ENCODE measurements at regions not wholly inside any gene's neighbourhood (a gene's known extent, or its start where the extent isn't known, plus 50 kb on each side); places are given as distances from the start of the nearest gene placed in this dataset.

DNA sequence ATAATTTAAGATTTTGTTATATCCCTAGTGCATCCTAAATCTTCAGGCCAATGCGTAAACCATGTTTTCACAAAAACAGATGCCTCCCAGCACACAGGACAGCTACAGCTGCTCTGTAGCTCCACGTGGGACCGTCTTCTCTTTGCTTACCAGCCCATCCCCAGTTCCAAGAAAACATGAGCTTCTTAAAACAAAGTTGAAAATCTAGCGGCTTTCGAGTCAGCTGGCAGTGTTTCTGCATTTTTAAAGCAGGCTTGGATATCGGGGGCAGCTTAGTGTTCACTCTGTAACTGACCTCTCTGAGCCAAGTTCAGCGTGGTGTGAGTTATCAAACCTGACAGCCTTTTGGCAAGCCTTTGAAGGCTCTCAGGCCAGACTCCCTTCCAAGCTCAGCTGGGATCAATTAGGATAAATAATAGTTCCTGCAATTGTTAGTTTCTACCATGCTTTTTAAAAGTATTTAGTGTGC, 881.5 kb downstream of the LTN1 start:
- Histone ChIP-seq H3K27me3 (ENCODE audit: control insufficient read depth, low read length) (no peaks in the 10 kb centered on the region), H3K4me2 (ENCODE audit: low read length) (no peak overlapping the region), H3K9me3 (ENCODE audit: control insufficient read depth, insufficient read depth, low read length) (no peaks in the 10 kb centered on the region; the same call in 1 of the 2 replicates), H3K79me2 (ENCODE audit: control insufficient read depth, low read length) (no peaks in the 10 kb centered on the region), H3K27ac (ENCODE audit: low read depth, low read length) (no peak overlapping the region), H3F3A (ENCODE audit: control insufficient read depth, insufficient read depth) (no peaks in the 10 kb centered on the region), H3K9me2 (replicated peaks; ENCODE audit: control insufficient read depth, low read length) (no peaks in the 10 kb centered on the region), H3K36me3 (ENCODE audit: control insufficient read depth, low read length) (no peaks in the 10 kb centered on the region), H3K4me3 (ENCODE audit: low read length) (no peak overlapping the region), H4K20me1 (ENCODE audit: control insufficient read depth, insufficient read depth, low read depth, low read length) (no peaks in the 10 kb centered on the region), H3K4me1 (ENCODE audit: control insufficient read depth, low read length) (no peaks in the 10 kb centered on the region)
- TF ChIP-seq CTCF (IDR thresholded peaks at IDR 0.05; ENCODE audit: low read depth, low read length, poor library complexity, severe bottlenecking) (no peak), EZH2phosphoT487 (IDR thresholded peaks at IDR 0.05; ENCODE audit: borderline replicate concordance, low read length) (no peak)

- no peaks in the 10 kb centered on the region for H3K27me3 ChIP-seq (ENCODE audit: control insufficient read depth, low read length)
- no peaks in the 10 kb centered on the region for H3F3A ChIP-seq (ENCODE audit: control insufficient read depth, insufficient read depth)
- TF ChIP-seq CTCF (IDR thresholded peaks at IDR 0.05; ENCODE audit: low read depth, low read length, poor library complexity, severe bottlenecking) (no peak), EZH2phosphoT487 (IDR thresholded peaks at IDR 0.05; ENCODE audit: borderline replicate concordance, low read length) (no peak)
- no peaks in the 10 kb centered on the region for H3K4me1 ChIP-seq (ENCODE audit: control insufficient read depth, low read length)
- no peaks in the 10 kb centered on the region for H3K36me3 ChIP-seq (ENCODE audit: control insufficient read depth, low read length)
- no peaks in the 10 kb centered on the region for H4K20me1 ChIP-seq (ENCODE audit: control insufficient read depth, insufficient read depth, low read depth, low read length)
- H3K27ac ChIP-seq (ENCODE audit: low read depth, low read length), result no peak overlapping the region
- H3K4me3 ChIP-seq (ENCODE audit: low read length), result no peak overlapping the region
- no peaks in the 10 kb centered on the region for H3K79me2 ChIP-seq (ENCODE audit: control insufficient read depth, low read length)
- H3K9me2 ChIP-seq (replicated peaks; ENCODE audit: control insufficient read depth, low read length), result no peaks in the 10 kb centered on the region
- no peak overlapping the region for H3K4me2 ChIP-seq (ENCODE audit: low read length)
- H3K9me3 ChIP-seq (ENCODE audit: control insufficient read depth, insufficient read depth, low read length), result no peaks in the 10 kb centered on the region; the same call in 1 of the 2 replicates
Observed at GRCh38 chr21:28110716-28111115, 882.0 kb downstream of the LTN1 start.

GRCh38 chr21:28110074-28110473, 882.6 kb downstream of the LTN1 start:
- H3K27me3 ChIP-seq (ENCODE audit: control insufficient read depth, low read length), result no peaks in the 10 kb centered on the region
- TF ChIP-seq CTCF (IDR thresholded peaks at IDR 0.05; ENCODE audit: low read depth, low read length, poor library complexity, severe bottlenecking), result no peak
- H3K9me3 ChIP-seq (ENCODE audit: control insufficient read depth, insufficient read depth, low read length), result no peaks in the 10 kb centered on the region; the same call in 1 of the 2 replicates
- no peaks in the 10 kb centered on the region for H3K79me2 ChIP-seq (ENCODE audit: control insufficient read depth, low read length)
- H3K4me2 ChIP-seq (ENCODE audit: low read length), result no peak overlapping the region
- H3K4me1 ChIP-seq (ENCODE audit: control insufficient read depth, low read length), result no peaks in the 10 kb centered on the region
- no peaks in the 10 kb centered on the region for H3K9me2 ChIP-seq (replicated peaks; ENCODE audit: control insufficient read depth, low read length)
- no peak overlapping the region for H3K27ac ChIP-seq (ENCODE audit: low read depth, low read length)
- no peaks in the 10 kb centered on the region for H3F3A ChIP-seq (ENCODE audit: control insufficient read depth, insufficient read depth)
- H3K36me3 ChIP-seq (ENCODE audit: control insufficient read depth, low read length), result no peaks in the 10 kb centered on the region
- no peak overlapping the region for H3K4me3 ChIP-seq (ENCODE audit: low read length)
- no peaks in the 10 kb centered on the region for H4K20me1 ChIP-seq (ENCODE audit: control insufficient read depth, insufficient read depth, low read depth, low read length)
